Aorta (tissue), 5 donors: ENCODE measurements at regions not wholly inside any gene's neighbourhood (a gene's known extent, or its start where the extent isn't known, plus 50 kb on each side); places are given as distances from the start of the nearest gene placed in this dataset.
"Not testable (repeated sequence)": the region's sequence is repeated elsewhere in the genome, so short reads cannot be mapped to it uniquely, and the experiment has no call there.

Source experiments
- ATAC-seq: fragments of 200-7000 bp; cut with Tn5 transposase; one replicate; pipeline ENCODE4 v1.9.1; 2022; ENCODE audit warnings: moderate library complexity; ENCODE audit not compliant: low FRiP score
- DNase-seq, 2 donors: peaks; one replicate each; pipeline ENCODE4 v3.0.0-alpha.2; 2020
- H3K27ac ChIP-seq, 2 donors: one replicate each; pipeline ENCODE4 v1.5.1; 2013; ENCODE audit warnings: low read length in 2 of 2, mild to moderate bottlenecking in 2 of 2, moderate library complexity in 2 of 2, control low read depth in 1 of 2, inconsistent platforms in 1 of 2, low read depth in 1 of 2
- H3K27me3 ChIP-seq, 2 donors: one replicate each; pipeline ENCODE4 v1.6.1; 2013; ENCODE audit warnings: control low read depth in 1 of 2, low read length in 1 of 2, mild to moderate bottlenecking in 1 of 2, moderate library complexity in 1 of 2; ENCODE audit not compliant: insufficient read depth in 2 of 2, control insufficient read depth in 1 of 2
- H3K36me3 ChIP-seq, 2 donors: one replicate each; pipeline ENCODE4 v1.6.1; 2013; ENCODE audit warnings: control low read depth in 1 of 2, low read length in 1 of 2, mild to moderate bottlenecking in 1 of 2; ENCODE audit not compliant: insufficient read depth in 2 of 2, control insufficient read depth in 1 of 2
- H3K4me1 ChIP-seq, 2 donors: one replicate each; pipeline ENCODE4 v1.6.1; 2013; ENCODE audit warnings: low read length in 2 of 2, control low read depth in 1 of 2, mild to moderate bottlenecking in 1 of 2, moderate library complexity in 1 of 2; ENCODE audit not compliant: insufficient read depth in 2 of 2, control insufficient read depth in 1 of 2
- H3K4me3 ChIP-seq, 2 donors: one replicate each; pipeline ENCODE4 v1.5.1; 2013; ENCODE audit warnings: low read length in 2 of 2, control low read depth in 1 of 2, mild to moderate bottlenecking in 1 of 2
- H3K9me3 ChIP-seq: one replicate; pipeline ENCODE4 v1.6.1; 2013; ENCODE audit warnings: mild to moderate bottlenecking, low read length; ENCODE audit not compliant: control insufficient read depth
- WGBS, 2 donors: extraction: QIAGEN DNeasy Blood & Tissue Kit; methylation state at CpG; one replicate each; pipeline ENCODE4 v1.1.7; 2013; 5-methylcytosine and 5-hydroxymethylcytosine counted together
- intact Hi-C, 2 donors: fragments of 100-400 bp; cut with DNase I; formaldehyde crosslinking; loops; one replicate each; pipeline versions ENCODE4 v1.14.2 to v1.15.0; 2022
- donor health status: healthy with polysubstance abuse.
- donor health status: Bipolar disorder and iron deficiency.
- donor health status: DM: no; HTN: no; CAD: no.
- donor health status: DM: no; HTN: no; CAD: no.
- donor health status: DM: yes; HTN: yes; CAD: no.

- Histone ChIP-seq H3K27ac (no peak overlapping the region), H3K36me3 (no peaks in the 10 kb centered on the region), H3K9me3 (no peaks in the 10 kb centered on the region), H3K27me3 (no peaks in the 10 kb centered on the region), H3K4me3 (no peak overlapping the region), H3K4me1 (no peaks in the 10 kb centered on the region)
- DNase-seq (no peak), ATAC-seq (no peak)
- intact Hi-C loops = no loop called here
Measured at GRCh38 chr12:18828987-18829386, 91.1 kb downstream of the CAPZA3 start.

DNA sequence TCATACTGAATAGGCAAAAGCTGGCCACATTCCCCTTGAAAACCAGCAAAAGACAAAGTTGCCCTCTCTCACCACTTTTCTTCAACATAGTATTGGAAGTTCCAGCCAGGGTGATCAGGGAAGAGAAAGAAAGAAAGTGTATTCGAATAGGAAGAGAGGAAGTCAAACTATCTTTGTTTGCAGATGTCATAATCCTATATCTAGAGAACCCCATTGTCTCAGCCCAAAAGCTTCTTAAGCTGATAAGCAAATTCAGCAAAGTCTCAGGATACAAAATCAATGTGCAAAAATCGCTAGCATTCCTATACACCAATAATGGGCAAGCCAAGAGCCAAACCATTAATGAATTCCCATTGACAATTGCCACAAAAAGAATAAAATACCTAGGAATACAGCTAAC, 95.0 kb downstream of the CAPZA3 start:
- H3K27ac ChIP-seq, H3K9me3 ChIP-seq, intact Hi-C loops, H3K36me3 ChIP-seq, H3K4me1 ChIP-seq, H3K27me3 ChIP-seq, DNase-seq, ATAC-seq, H3K4me3 ChIP-seq: not testable (repeated sequence)
- 77 to 81% methylated on average over 2 of the region's 2 CpGs for WGBS, 2 donors

DNA sequence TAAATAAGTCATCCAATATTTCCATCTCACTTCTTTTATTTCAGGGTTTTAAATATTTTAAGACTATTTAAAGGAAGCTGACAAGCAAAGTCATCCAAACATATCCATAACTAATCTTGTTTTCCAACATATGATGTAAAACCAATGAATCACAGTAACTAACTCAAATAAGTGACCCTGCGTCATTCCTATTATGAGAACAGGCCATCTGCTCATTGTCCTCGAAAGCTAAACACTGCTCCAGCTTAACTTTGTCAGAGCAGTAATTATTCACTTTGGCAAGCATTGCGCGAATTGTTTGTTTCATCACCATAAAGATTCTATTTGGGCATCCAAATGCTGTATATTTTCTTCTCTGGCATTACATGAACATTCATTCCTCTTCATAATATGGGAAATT, 99.1 kb downstream of the CAPZA3 start:
- DNase-seq (no peak), ATAC-seq (no peak)
- Histone ChIP-seq H3K27me3 (no peaks in the 10 kb centered on the region), H3K4me1 (no peaks in the 10 kb centered on the region), H3K27ac (no peak overlapping the region), H3K9me3 (no peaks in the 10 kb centered on the region), H3K36me3 (no peaks in the 10 kb centered on the region), H3K4me3 (no peak overlapping the region)
- intact Hi-C loops = no loop called here
- WGBS, 2 donors = 38% methylated on average over 4 of the region's 4 CpGs

- 76 to 88% methylated on average over 2 of the region's 2 CpGs for WGBS, 2 donors
- Histone ChIP-seq H3K9me3 (no peaks in the 10 kb centered on the region), H3K36me3 (no peaks in the 10 kb centered on the region), H3K27ac (no peak overlapping the region), H3K27me3 (no peaks in the 10 kb centered on the region), H3K4me3 (no peak overlapping the region), H3K4me1 (no peaks in the 10 kb centered on the region)
- ATAC-seq = no peak
- DNase-seq = no peak
- intact Hi-C loops = no loop called here
Measured at GRCh38 chr12:18837505-18837904, 99.6 kb downstream of the CAPZA3 start.

- H3K4me3 ChIP-seq, DNase-seq, H3K9me3 ChIP-seq, H3K36me3 ChIP-seq, ATAC-seq, H3K4me1 ChIP-seq, H3K27ac ChIP-seq, intact Hi-C loops, H3K27me3 ChIP-seq: not testable (repeated sequence)
- WGBS, 2 donors = 88 to 93% methylated on average over 4 of the region's 4 CpGs
Measured at GRCh38 chr12:18840997-18841396, 103.1 kb downstream of the CAPZA3 start.

DNA sequence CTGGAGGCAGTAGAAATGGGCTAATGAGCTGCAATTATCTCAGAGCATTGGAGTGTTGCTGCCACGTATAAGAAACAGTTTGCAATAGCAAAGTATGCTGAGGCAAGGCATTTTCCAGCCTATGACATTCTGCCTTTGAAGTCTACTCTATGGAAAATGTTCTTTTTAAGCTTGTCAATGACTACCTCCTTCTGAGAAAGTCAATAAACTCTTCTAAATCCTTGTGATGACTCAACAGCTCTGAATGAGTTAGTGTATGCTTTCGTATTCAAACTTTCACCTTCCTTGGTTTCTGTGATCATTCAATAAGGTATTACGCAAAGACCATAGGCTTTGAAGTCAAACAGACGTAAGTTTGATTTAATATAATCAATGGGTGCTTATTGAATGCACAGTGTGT, 111.2 kb downstream of the CAPZA3 start:
- H3K36me3 ChIP-seq = no peaks in the 10 kb centered on the region
- DNase-seq = no peak
- no peak for ATAC-seq
- intact Hi-C loops = no loop called here
- no peaks in the 10 kb centered on the region for H3K27me3 ChIP-seq
- H3K27ac ChIP-seq = no peak overlapping the region
- no peaks in the 10 kb centered on the region for H3K9me3 ChIP-seq
- no peaks in the 10 kb centered on the region for H3K4me1 ChIP-seq
- H3K4me3 ChIP-seq = no peak overlapping the region
- WGBS, 2 donors = 83 to 85% methylated on average over 4 of the region's 4 CpGs

- intact Hi-C loops = no loop called here
- ATAC-seq = no peak
- no peak for DNase-seq
- Histone ChIP-seq H3K27me3 (no peaks in the 10 kb centered on the region), H3K9me3 (no peaks in the 10 kb centered on the region), H3K36me3 (no peaks in the 10 kb centered on the region), H3K27ac (no peak overlapping the region), H3K4me3 (no peak overlapping the region), H3K4me1 (no peaks in the 10 kb centered on the region)
- 88 to 96% methylated on average over 1 of the region's 1 CpG for WGBS, 2 donors
Measured at GRCh38 chr12:18849761-18850160, 111.8 kb downstream of the CAPZA3 start.

- intact Hi-C loops = no loop called here
- Histone ChIP-seq H3K9me3 (no peaks in the 10 kb centered on the region), H3K4me1 (no peaks in the 10 kb centered on the region), H3K27me3 (no peaks in the 10 kb centered on the region), H3K27ac (no peak overlapping the region), H3K36me3 (no peaks in the 10 kb centered on the region), H3K4me3 (no peak overlapping the region)
- ATAC-seq (no peak), DNase-seq (no peak)
- 97 to 98% methylated on average over 1 of the region's 1 CpG for WGBS, 2 donors
Measured at GRCh38 chr12:18850752-18851151, 112.8 kb downstream of the CAPZA3 start.

DNA sequence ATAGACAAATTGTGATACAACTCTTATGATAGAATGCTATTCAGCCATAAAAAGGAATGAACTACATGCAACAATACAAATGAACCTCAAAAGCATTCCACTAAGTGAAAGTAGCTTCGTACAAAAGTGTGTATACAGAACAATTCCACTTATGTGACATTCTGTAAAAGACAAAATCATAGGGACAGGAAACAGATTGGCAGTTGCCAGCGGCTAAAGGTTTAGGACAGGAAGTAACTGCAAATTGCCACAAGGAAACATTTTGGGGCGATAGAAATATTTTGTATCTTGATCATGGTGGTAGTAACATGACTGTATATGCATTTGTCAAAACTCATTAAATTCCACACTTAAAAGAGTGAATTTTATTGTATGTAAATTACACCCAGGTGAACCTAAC, 113.4 kb downstream of the CAPZA3 start:
- H3K4me1 ChIP-seq = no peaks in the 10 kb centered on the region
- no peak for ATAC-seq
- intact Hi-C loops = no loop called here
- no peaks in the 10 kb centered on the region for H3K36me3 ChIP-seq
- 66 to 72% methylated on average over 3 of the region's 3 CpGs for WGBS, 2 donors
- DNase-seq = no peak
- no peaks in the 10 kb centered on the region for H3K27me3 ChIP-seq
- no peaks in the 10 kb centered on the region for H3K9me3 ChIP-seq
- H3K27ac ChIP-seq = no peak overlapping the region
- H3K4me3 ChIP-seq = no peak overlapping the region
